ENCODE measurements at regions not wholly inside any gene's neighbourhood (a gene's known extent, or its start where the extent isn't known, plus 50 kb on each side); places are given as distances from the start of the nearest gene placed in this dataset.
"Not testable (repeated sequence)": the region's sequence is repeated elsewhere in the genome, so short reads cannot be mapped to it uniquely, and the experiment has no call there.

GRCh38 chr1:232355162-232356006 is 274.5 kb downstream of the SIPA1L2 start:
- FAIRE-seq (no peak), DNase-seq (ENCODE audit: low spot score) (no peak)

DNA sequence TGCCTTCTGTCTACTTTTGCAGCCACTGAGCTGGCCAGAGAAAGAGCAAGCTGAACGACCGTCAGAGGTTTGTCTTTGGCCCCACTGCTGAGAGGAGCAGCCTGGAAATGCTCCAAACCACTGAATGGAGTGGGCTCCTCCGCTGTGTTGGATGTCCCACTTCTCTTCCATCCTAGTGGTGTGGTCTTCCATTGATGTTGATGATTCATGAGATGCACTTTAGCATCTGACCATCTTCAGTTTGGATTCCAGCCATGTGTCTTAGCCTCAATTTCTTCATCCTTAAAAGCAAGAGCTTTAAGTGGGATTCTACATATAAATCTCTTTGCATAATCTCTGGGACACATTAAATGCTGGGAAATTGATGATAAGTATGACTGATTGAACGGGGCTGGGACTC is 276.9 kb downstream of the SIPA1L2 start:
- no peak for FAIRE-seq

GRCh38 chr1:232352366-232352765 is 277.6 kb downstream of the SIPA1L2 start:
- FAIRE-seq = no peak

More for the DNA sequence above, 276.9 kb downstream of the SIPA1L2 start:
- no peak for DNase-seq (ENCODE audit: low spot score)

GRCh38 chr1:232351335-232351734 is 278.6 kb downstream of the SIPA1L2 start:
- no peak for FAIRE-seq

More at GRCh38 chr1:232352366-232352765, 277.6 kb downstream of the SIPA1L2 start:
- no peak for DNase-seq (ENCODE audit: low spot score)

GRCh38 chr1:232346844-232347243 is 283.1 kb downstream of the SIPA1L2 start:
- no peak for FAIRE-seq

More at GRCh38 chr1:232351335-232351734, 278.6 kb downstream of the SIPA1L2 start:
- no peak for DNase-seq (ENCODE audit: low spot score)

DNA sequence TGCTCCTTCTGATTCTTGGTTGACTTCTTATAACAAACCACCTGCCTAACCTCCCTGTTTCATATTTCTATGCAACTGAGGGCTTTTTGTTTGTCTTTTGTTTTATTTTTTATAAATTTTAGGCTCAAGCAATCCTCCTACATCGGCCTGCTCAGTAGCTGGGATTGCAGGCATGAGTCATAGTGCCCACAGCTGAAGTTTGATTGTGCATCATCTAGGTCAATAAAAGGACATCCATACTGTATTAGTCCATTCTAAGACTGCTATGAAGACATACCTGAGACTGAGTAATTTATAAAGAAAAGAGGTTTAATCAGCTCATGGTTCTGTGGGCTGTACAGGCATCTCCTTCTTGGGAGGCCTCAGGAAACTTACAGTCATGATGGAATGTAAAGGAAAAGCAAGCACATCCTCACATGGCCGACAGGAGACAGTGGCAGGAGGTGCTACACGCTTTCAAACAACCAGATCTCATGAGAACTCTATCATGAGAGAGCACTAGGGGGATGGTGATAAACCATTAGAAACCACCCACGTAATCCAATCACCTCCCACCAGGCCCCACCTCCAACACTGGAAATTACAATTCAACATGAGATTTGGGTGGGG is 285.0 kb downstream of the SIPA1L2 start:
- FAIRE-seq = no peak
- DNase-seq (ENCODE audit: low spot score) = no peak

More at GRCh38 chr1:232346844-232347243, 283.1 kb downstream of the SIPA1L2 start:
- no peak for DNase-seq (ENCODE audit: low spot score)

GRCh38 chr1:232344186-232344585 is 285.7 kb downstream of the SIPA1L2 start:
- FAIRE-seq; DNase-seq (ENCODE audit: low spot score): not testable (repeated sequence)

- no peak for DNase-seq (ENCODE audit: low spot score)
- FAIRE-seq = no peak
Measured at GRCh38 chr1:232340446-232340845, 289.5 kb downstream of the SIPA1L2 start.

- no peak for DNase-seq (ENCODE audit: low spot score)
- no peak for FAIRE-seq
Measured at GRCh38 chr1:232339073-232339472, 290.9 kb downstream of the SIPA1L2 start.

- DNase-seq (ENCODE audit: low spot score) = no peak
- no peak for FAIRE-seq
Measured at GRCh38 chr1:232335741-232336293, 294.1 kb downstream of the SIPA1L2 start.

DNA sequence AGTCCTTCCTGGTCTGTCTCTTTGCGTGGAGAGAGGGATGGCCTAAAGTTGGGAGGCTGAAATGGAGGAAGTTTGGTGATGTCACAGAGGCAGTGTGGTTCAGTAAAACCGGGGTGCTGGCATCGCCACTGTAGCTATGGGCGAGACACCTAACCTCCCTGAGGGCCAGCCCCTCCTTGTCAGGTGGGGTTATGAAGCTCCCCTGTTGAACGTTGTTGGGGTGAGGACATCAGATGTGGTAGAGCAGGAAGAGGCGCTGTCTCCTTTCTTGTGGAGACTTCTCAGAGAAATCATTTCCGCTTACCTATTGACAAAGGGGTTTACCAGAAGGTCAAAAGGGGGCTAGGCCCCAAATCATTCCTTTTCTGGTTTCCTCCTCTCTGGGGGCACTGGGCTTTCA is 294.7 kb downstream of the SIPA1L2 start:
- no peak for FAIRE-seq
- no peak for DNase-seq (ENCODE audit: low spot score)

DNA sequence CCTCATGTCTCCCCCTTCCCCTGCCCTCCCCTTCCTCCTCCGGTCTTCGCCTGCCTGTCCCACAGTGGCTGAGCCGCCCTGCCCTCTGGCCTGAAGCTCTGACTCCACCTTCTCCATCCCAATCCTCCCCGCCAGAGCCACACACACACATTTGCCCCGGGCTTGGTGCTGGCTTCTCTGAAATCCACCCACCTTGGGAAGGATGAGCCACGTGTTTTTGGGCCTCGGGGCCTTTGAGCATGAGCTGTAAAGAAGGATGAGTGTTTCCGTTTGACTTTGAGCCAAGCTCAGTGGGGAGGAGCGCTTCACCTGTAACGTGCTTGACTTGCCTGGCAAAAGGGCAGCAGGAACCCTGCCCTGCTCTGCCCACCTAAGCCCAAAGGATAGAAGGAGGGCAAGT is 295.1 kb downstream of the SIPA1L2 start:
- FAIRE-seq (no peak), DNase-seq (ENCODE audit: low spot score) (no peak)

- DNase-seq (ENCODE audit: low spot score) = no peak
Measured at GRCh38 chr1:232334246-232334645, 295.7 kb downstream of the SIPA1L2 start.

GRCh38 chr1:232333419-232333767 is 296.5 kb downstream of the SIPA1L2 start:
- FAIRE-seq = no peak

More at GRCh38 chr1:232334246-232334645, 295.7 kb downstream of the SIPA1L2 start:
- FAIRE-seq = no peak

DNA sequence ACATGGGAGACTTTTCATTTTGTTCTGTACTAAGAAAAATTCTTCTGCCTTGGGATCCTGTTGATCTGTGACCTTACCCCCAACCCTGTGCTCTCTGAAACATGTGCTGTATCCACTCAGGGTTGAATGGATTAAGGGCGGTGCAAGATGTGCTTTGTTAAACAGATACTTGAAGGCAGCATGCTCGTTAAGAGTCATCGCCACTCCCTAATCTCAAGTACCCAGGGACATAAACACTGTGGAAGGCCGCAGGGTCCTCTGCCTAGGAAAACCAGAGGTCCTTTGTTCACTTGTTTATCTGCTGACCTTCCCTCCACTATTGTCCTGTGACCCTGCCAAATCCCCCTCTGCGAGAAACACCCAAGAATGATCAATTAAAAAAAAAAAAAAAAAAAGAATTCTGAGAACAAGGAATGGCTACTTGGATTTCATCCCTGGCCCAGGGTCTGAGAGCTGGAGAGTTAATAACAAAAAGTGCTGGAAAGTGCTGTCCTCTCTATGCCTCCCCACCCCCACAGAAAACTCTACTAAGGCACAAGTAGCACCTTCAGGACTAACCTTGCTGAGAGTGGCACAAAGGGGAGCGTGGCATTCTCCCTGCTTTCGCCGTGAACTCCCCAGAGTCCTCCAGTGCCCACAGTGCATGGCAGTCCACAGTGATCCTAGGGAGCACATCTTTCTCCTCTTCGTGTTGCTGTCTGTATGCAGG is 297.1 kb downstream of the SIPA1L2 start:
- not testable (repeated sequence) for DNase-seq (ENCODE audit: low spot score); FAIRE-seq

More at GRCh38 chr1:232333419-232333767, 296.5 kb downstream of the SIPA1L2 start:
- no peak for DNase-seq (ENCODE audit: low spot score)

- FAIRE-seq (no peak), DNase-seq (ENCODE audit: low spot score) (no peak)
Measured at GRCh38 chr1:232329103-232329813, 300.7 kb downstream of the SIPA1L2 start.

- DNase-seq (ENCODE audit: low spot score) (no peak), FAIRE-seq (no peak)
Measured at GRCh38 chr1:232328486-232329102, 301.3 kb downstream of the SIPA1L2 start.

GRCh38 chr1:232327899-232328298 is 302.0 kb downstream of the SIPA1L2 start:
- DNase-seq (ENCODE audit: low spot score) = no peak
- FAIRE-seq = no peak

GRCh38 chr1:232327269-232327668 is 302.7 kb downstream of the SIPA1L2 start:
- FAIRE-seq = no peak
- DNase-seq (ENCODE audit: low spot score) = no peak

GRCh38 chr1:232322162-232322734 is 307.7 kb downstream of the SIPA1L2 start:
- no peak for FAIRE-seq

More at GRCh38 chr1:232322162-232322734, 307.7 kb downstream of the SIPA1L2 start:
- no peak for DNase-seq (ENCODE audit: low spot score)

Data from urothelium cell line (cell line).